ENCODE measurements at regions not wholly inside any gene's neighbourhood (a gene's known extent, or its start where the extent isn't known, plus 50 kb on each side); places are given as distances from the start of the nearest gene placed in this dataset.
A peak's percentile ranks its signal among the peaks of the same experiment; 100 is the strongest.

DNA sequence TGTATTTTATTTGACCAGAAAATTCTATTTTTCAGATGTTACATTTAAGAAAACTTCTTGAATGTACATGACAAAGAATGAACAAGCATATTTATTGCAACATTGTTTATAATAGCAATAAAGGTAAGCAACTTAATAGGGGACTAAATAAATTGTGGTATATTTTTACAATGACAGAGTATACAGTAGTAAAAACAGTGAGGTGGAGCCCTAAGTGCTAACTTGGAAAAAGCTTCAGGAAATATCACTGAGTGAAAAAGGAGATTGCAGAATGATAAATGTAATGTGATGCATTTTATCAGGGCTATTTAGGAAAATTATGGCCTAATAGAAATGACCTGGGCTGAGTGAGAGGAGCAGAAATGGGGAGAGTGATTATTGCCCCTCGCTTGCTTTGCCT is 56.5 kb upstream of the SEMA6A start:
- no peaks in the 10 kb centered on the region for H3K36me3 ChIP-seq (ENCODE audit: control insufficient read depth, insufficient read depth, low read length)
- DNase-seq (ENCODE audit: low read depth) = no peak
- no peak overlapping the region for H3K4me3 ChIP-seq (ENCODE audit: low read depth, low read length)
- no peak for FAIRE-seq
- TF ChIP-seq, protein P1, sequence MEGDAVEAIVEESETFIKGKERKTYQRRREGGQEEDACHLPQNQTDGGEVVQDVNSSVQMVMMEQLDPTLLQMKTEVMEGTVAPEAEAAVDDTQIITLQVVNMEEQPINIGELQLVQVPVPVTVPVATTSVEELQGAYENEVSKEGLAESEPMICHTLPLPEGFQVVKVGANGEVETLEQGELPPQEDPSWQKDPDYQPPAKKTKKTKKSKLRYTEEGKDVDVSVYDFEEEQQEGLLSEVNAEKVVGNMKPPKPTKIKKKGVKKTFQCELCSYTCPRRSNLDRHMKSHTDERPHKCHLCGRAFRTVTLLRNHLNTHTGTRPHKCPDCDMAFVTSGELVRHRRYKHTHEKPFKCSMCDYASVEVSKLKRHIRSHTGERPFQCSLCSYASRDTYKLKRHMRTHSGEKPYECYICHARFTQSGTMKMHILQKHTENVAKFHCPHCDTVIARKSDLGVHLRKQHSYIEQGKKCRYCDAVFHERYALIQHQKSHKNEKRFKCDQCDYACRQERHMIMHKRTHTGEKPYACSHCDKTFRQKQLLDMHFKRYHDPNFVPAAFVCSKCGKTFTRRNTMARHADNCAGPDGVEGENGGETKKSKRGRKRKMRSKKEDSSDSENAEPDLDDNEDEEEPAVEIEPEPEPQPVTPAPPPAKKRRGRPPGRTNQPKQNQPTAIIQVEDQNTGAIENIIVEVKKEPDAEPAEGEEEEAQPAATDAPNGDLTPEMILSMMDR (IDR thresholded peaks at IDR 0.05; ENCODE audit: insufficient read depth, low read length, severe bottlenecking) = no peak
- H3K27me3 ChIP-seq (ENCODE audit: control insufficient read depth, insufficient read depth, low read length) = no peaks in the 10 kb centered on the region

DNA sequence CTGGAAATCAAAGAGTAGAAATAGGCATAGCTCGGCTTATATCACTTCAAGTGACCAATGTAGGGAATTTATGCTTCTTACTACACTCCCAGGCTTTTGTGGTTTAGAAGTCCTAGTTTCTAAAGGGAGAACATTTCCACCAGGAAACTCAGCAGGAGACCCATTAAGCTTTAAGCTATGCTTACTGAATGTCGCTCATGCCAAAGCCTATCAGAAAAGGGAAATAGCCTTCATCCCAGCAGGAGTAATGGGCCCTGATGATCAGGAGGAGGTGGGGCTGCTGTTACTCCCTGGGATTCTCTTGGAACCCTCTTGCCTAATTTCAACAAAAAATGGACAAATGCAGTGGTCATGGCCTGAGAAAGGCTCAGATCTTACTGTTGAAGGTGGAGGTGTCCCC is 54.5 kb upstream of the SEMA6A start:
- Histone ChIP-seq H3K36me3 (ENCODE audit: control insufficient read depth, insufficient read depth, low read length) (no peaks in the 10 kb centered on the region), H3K27me3 (ENCODE audit: control insufficient read depth, insufficient read depth, low read length) (no peaks in the 10 kb centered on the region), H3K4me3 (ENCODE audit: low read depth, low read length) (no peak overlapping the region)
- DNase-seq (ENCODE audit: low read depth) (no peak), FAIRE-seq (no peak)
- TF ChIP-seq, protein P1 (IDR thresholded peaks at IDR 0.05; ENCODE audit: insufficient read depth, low read length, severe bottlenecking) = no peak

DNA sequence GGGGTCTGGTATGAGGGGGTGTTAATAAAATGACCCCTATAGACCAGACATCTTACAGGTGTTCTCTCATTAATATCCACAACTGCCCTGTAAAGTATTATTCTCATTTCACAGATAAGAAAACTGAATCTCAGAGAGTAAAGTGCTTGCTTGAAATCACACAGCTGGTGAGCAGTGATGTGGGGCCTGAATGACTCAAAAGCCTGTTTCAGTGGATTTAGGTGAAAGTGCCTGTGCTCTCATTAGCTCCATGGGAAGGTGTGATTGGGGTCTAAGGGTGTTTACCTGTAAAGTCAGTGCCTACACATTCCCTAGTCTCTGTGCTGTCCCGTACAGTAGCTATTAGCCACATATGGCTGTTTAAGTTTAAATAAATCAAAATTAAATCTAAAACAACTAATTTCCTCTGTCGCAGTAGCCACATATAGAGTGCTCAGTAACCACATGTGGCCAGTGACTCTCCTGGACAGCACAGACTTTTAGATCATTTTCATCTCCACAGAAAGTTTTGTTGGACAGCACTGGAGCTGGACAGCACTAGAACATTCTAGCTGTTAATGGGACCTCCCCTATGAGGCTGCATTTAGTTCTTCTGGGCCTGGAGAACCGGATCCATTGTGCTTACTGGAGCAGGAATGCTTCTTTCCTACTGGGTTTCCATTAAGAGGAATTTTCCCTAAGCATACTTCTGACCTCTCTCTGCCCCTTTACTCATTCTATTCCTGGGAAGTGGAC is 52.5 kb upstream of the SEMA6A start:
- TF ChIP-seq, protein P1 (IDR thresholded peaks at IDR 0.05; ENCODE audit: insufficient read depth, low read length, severe bottlenecking) = no peak
- FAIRE-seq = no peak

DNA sequence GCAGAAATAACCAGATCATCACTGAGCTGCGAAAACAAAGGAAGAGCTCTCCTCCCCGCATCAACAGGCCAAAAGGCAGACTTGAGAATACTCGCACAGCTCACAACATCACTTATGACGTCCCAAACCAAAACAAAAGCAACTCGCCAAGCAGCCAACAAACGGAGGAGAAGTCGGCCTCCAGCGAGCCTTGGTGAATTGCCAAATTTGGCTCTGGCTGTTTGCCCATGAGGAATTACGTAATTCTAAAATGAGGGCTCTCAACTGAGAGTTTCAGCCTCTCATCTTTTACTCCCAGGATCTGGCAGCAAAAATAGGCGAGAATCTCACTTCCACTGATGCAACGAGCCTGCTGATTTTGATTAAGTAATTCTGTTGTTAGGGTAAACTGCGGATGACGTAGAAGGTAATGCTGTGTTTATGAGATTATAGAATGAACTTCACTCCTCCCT is 51.7 kb upstream of the SEMA6A start:
- no peak for FAIRE-seq
- TF ChIP-seq, protein P1 (IDR thresholded peaks at IDR 0.05; ENCODE audit: insufficient read depth, low read length, severe bottlenecking) = no peak

More for the DNA sequence above, 52.5 kb upstream of the SEMA6A start:
- no peak for DNase-seq (ENCODE audit: low read depth)
- Histone ChIP-seq H3K36me3 (ENCODE audit: control insufficient read depth, insufficient read depth, low read length) (no peaks in the 10 kb centered on the region), H3K27me3 (ENCODE audit: control insufficient read depth, insufficient read depth, low read length) (no peaks in the 10 kb centered on the region), H3K4me3 (ENCODE audit: low read depth, low read length) (no peak overlapping the region)

More for the DNA sequence above, 51.7 kb upstream of the SEMA6A start:
- Histone ChIP-seq H3K27me3 (ENCODE audit: control insufficient read depth, insufficient read depth, low read length) (no peaks in the 10 kb centered on the region), H3K36me3 (ENCODE audit: control insufficient read depth, insufficient read depth, low read length) (no peaks in the 10 kb centered on the region), H3K4me3 (ENCODE audit: low read depth, low read length) (no peak overlapping the region)
- DNase-seq (ENCODE audit: low read depth) = peak; percentile 67

All from bronchial epithelial cell (primary cell).